HCT116 (cell line): ENCODE measurements at regions not wholly inside any gene's neighbourhood (a gene's known extent, or its start where the extent isn't known, plus 50 kb on each side); places are given as distances from the start of the nearest gene placed in this dataset.

Experiments
- CBX3 ChIP-seq: IDR thresholded peaks from 2 replicates; pipeline ENCODE4 v1.6.1; 2012; ENCODE audit warnings: low read depth
- ELF1 ChIP-seq: IDR thresholded peaks from 2 replicates; pipeline ENCODE4 v1.6.1; 2012; ENCODE audit warnings: low read depth, borderline replicate concordance
- EZH2 ChIP-seq: fragments of 200-600 bp; sonication (generic); IDR thresholded peaks from 2 replicates; pipeline ENCODE4 v1.6.1; 2017; ENCODE audit warnings: antibody characterized with exemption, mixed run types
- JUND ChIP-seq: IDR thresholded peaks from 2 replicates; pipeline ENCODE4 v1.6.1; 2012
- POLR2A ChIP-seq: IDR thresholded peaks from 2 replicates; pipeline ENCODE4 v1.7.0; 2011; ENCODE audit warnings: borderline replicate concordance; ENCODE audit not compliant: insufficient read depth, insufficient read length; ENCODE audit errors: extremely low read depth
- POLR2AphosphoS5 ChIP-seq: IDR thresholded peaks from 2 replicates; pipeline ENCODE4 v1.6.1; 2011; ENCODE audit warnings: mild to moderate bottlenecking, low read depth, low read length, moderate library complexity
- SRF ChIP-seq: IDR thresholded peaks from 2 replicates; pipeline ENCODE4 v1.6.1; 2012; ENCODE audit warnings: low read depth
- TCF7L2 ChIP-seq: IDR thresholded peaks from 2 replicates; pipeline ENCODE4 v1.7.0; 2011; ENCODE audit warnings: borderline replicate concordance, inconsistent platforms; ENCODE audit not compliant: insufficient read depth, insufficient read length; ENCODE audit errors: extremely low read depth
- YY1 ChIP-seq: IDR thresholded peaks from 2 replicates; pipeline ENCODE4 v1.6.1; 2011; ENCODE audit warnings: low read length, low read depth, moderate library complexity, mild to moderate bottlenecking; ENCODE audit not compliant: insufficient replicate concordance; ENCODE audit errors: extremely low read depth
- ZNF274 ChIP-seq: fragments of 200-500 bp; sonication (Bioruptor generic); IDR thresholded peaks from 2 replicates; pipeline ENCODE4 v1.6.1; 2014; ENCODE audit warnings: mild to moderate bottlenecking, low read depth, low read length, inconsistent platforms
- TF ChIP-seq, protein P1 (sequence below), 3 experiments: fragments of 200-600 bp in 1 of 3; sonication (generic) in 1 of 3; IDR thresholded peaks in 2 of 3; conservative IDR thresholded peaks in 1 of 3; 2 replicates each; pipeline ENCODE4 v1.5.1; 2012 to 2017; ENCODE audit warnings: low read depth in 2 of 3, low read length in 2 of 3, antibody characterized with exemption in 1 of 3, borderline replicate concordance in 1 of 3, control low read depth in 1 of 3, mild to moderate bottlenecking in 1 of 3, mixed read lengths in 1 of 3, mixed run types in 1 of 3, moderate library complexity in 1 of 3; ENCODE audit not compliant: insufficient read depth in 1 of 3
- TF ChIP-seq, protein P2 (sequence below): IDR thresholded peaks from 2 replicates; pipeline ENCODE4 v1.6.1; 2012

DNA sequence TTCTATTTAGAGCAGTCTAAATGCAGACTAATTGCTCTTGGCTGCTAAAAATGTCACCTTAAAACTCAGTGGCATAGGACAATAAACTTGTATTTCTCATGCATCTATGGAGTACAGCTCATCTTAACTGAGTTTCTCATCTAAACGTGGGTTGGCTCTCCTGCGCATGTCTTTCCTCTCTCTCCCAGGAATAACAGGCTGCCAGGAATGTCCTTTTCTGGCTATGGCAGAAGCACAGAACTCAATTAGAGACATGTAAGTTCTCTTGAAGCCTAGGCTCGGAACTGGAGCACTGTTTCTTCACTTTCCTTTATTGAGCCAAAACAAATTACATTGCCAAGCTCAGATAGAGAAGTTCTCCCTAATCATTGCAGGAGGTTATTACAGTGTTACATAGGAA lies 722.3 kb upstream of the FLRT2 start:
- TF ChIP-seq, protein P1, sequence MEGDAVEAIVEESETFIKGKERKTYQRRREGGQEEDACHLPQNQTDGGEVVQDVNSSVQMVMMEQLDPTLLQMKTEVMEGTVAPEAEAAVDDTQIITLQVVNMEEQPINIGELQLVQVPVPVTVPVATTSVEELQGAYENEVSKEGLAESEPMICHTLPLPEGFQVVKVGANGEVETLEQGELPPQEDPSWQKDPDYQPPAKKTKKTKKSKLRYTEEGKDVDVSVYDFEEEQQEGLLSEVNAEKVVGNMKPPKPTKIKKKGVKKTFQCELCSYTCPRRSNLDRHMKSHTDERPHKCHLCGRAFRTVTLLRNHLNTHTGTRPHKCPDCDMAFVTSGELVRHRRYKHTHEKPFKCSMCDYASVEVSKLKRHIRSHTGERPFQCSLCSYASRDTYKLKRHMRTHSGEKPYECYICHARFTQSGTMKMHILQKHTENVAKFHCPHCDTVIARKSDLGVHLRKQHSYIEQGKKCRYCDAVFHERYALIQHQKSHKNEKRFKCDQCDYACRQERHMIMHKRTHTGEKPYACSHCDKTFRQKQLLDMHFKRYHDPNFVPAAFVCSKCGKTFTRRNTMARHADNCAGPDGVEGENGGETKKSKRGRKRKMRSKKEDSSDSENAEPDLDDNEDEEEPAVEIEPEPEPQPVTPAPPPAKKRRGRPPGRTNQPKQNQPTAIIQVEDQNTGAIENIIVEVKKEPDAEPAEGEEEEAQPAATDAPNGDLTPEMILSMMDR (IDR thresholded peaks at IDR 0.05 in 2 of 3, conservative IDR thresholded peaks at IDR 0.05 in 1 of 3; ENCODE audit: borderline replicate concordance in 1 of 3, insufficient read depth in 1 of 3, low read depth in 2 of 3, low read length in 2 of 3) = no peak
- no peak for TF ChIP-seq CBX3
- TF ChIP-seq POLR2AphosphoS5 = no peak
- no peak for TF ChIP-seq EZH2
- TF ChIP-seq POLR2A = no peak
- no peak for TF ChIP-seq ZNF274
- TF ChIP-seq SRF = no peak
- TF ChIP-seq YY1 = no peak
- TF ChIP-seq, protein P2, sequence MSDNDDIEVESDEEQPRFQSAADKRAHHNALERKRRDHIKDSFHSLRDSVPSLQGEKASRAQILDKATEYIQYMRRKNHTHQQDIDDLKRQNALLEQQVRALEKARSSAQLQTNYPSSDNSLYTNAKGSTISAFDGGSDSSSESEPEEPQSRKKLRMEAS = no peak
- no peak for TF ChIP-seq TCF7L2
- no peak for TF ChIP-seq JUND
- no peak for TF ChIP-seq ELF1
